Body of pancreas (tissue), 4 donors: ENCODE measurements at regions not wholly inside any gene's neighbourhood (a gene's known extent, or its start where the extent isn't known, plus 50 kb on each side); places are given as distances from the start of the nearest gene placed in this dataset.

Source experiments
- ATAC-seq: fragments of 150-250 bp; one replicate; pipeline ENCODE4 v1.9.1; 2016
- DNase-seq, 4 donors: peaks; one replicate each; pipeline ENCODE4 v3.0.0-alpha.2; 2019
- H3K27ac ChIP-seq, 4 donors: fragments of 200-600 bp; sonication (generic); 1 replicate in 3 of 4; 2 replicates in 1 of 4; pipeline versions ENCODE4 v1.5.1 to v1.6.1; 2016 to 2019; ENCODE audit warnings: mild to moderate bottlenecking in 1 of 4, mixed read lengths in 1 of 4, moderate library complexity in 1 of 4
- H3K27me3 ChIP-seq, 2 donors: fragments of 200-600 bp; sonication (generic); one replicate each; pipeline ENCODE4 v1.6.0; 2016; ENCODE audit warnings: mild to moderate bottlenecking in 1 of 2
- H3K36me3 ChIP-seq, 2 donors: fragments of 200-600 bp; sonication (generic); replicated peaks in 1 of 2; 2 replicates each; pipeline ENCODE4 v1.5.1; 2016; ENCODE audit warnings: low read depth in 2 of 2; ENCODE audit not compliant: insufficient read depth in 1 of 2
- H3K4me1 ChIP-seq: fragments of 200-600 bp; sonication (generic); one replicate; pipeline ENCODE4 v1.6.0; 2016
- H3K4me3 ChIP-seq, 2 donors: fragments of 200-600 bp; sonication (generic); 1 replicate in 1 of 2; 2 replicates in 1 of 2; pipeline ENCODE4 v1.5.1; 2016 to 2019
- H3K9me3 ChIP-seq, 3 donors: fragments of 200-600 bp; sonication (generic); 1 replicate in 2 of 3; 2 replicates in 1 of 3; pipeline ENCODE4 v1.5.1; 2016
- POLR2A ChIP-seq, 3 donors: fragments of 450-650 bp; IDR thresholded peaks; one replicate each; pipeline ENCODE4 v1.6.1; 2016; ENCODE audit warnings: antibody characterized with exemption in 3 of 3, mild to moderate bottlenecking in 2 of 3
- WGBS, 2 donors: methylation state at CpG; one replicate each; pipeline ENCODE4 v1.1.5; 2017; 5-methylcytosine and 5-hydroxymethylcytosine counted together
- intact Hi-C: fragments of 100-400 bp; cut with DNase I; formaldehyde crosslinking; loops from one replicate; pipeline ENCODE4 v1.15.1; 2023
- TF ChIP-seq, protein P1 (sequence below), 7 experiments: fragments of 450-650 bp in 4 of 7; fragments of 200-600 bp in 3 of 7; sonication (generic) in 3 of 7; IDR thresholded peaks; one replicate each; pipeline ENCODE4 v1.5.1; 2016 to 2019; ENCODE audit warnings: antibody characterized with exemption in 7 of 7

GRCh38 chr15:27702581-27702980 lies 396.5 kb downstream of the OCA2 start:
- 65 to 69% methylated on average over 4 of the region's 4 CpGs for WGBS, 2 donors
- no peak for ATAC-seq
- no peak for TF ChIP-seq POLR2A (IDR thresholded peaks at IDR 0.05)
- TF ChIP-seq, protein P1, sequence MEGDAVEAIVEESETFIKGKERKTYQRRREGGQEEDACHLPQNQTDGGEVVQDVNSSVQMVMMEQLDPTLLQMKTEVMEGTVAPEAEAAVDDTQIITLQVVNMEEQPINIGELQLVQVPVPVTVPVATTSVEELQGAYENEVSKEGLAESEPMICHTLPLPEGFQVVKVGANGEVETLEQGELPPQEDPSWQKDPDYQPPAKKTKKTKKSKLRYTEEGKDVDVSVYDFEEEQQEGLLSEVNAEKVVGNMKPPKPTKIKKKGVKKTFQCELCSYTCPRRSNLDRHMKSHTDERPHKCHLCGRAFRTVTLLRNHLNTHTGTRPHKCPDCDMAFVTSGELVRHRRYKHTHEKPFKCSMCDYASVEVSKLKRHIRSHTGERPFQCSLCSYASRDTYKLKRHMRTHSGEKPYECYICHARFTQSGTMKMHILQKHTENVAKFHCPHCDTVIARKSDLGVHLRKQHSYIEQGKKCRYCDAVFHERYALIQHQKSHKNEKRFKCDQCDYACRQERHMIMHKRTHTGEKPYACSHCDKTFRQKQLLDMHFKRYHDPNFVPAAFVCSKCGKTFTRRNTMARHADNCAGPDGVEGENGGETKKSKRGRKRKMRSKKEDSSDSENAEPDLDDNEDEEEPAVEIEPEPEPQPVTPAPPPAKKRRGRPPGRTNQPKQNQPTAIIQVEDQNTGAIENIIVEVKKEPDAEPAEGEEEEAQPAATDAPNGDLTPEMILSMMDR (IDR thresholded peaks at IDR 0.05), result no peak
- intact Hi-C loops, result no loop called here
- no peak for DNase-seq
- H3K9me3 ChIP-seq, result no peaks in the 10 kb centered on the region
- H3K36me3 ChIP-seq, result no peaks in the 10 kb centered on the region
- H3K4me1 ChIP-seq, result no peaks in the 10 kb centered on the region
- no peaks in the 10 kb centered on the region for H3K27me3 ChIP-seq
- no peak overlapping the region for H3K27ac ChIP-seq
- no peak overlapping the region for H3K4me3 ChIP-seq

DNA sequence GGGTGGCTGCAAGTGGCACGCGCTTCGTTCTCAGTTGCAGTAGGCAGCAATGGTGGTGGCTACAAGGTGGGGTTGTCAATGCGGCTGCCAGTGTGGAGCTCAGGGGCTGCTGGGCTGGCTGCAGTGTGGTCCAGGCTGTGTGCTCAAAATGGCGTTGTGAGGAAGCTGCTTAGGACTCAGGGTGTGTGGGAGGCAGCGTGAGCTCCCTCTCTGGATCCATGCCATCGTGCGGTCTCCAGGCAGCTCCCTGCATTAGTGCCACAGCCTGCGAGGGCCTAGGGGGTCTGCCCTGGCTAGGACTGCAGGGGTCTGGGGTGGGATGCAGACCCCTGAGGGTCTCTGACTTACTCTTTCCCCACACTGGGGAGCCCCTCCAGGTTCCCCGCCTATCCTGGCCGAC lies 397.2 kb downstream of the OCA2 start:
- Histone ChIP-seq H3K36me3 (no peaks in the 10 kb centered on the region), H3K4me3 (no peak overlapping the region), H3K27ac (no peak overlapping the region), H3K4me1 (no peaks in the 10 kb centered on the region), H3K27me3 (no peaks in the 10 kb centered on the region), H3K9me3 (no peaks in the 10 kb centered on the region)
- TF ChIP-seq, protein P1 (IDR thresholded peaks at IDR 0.05), result no peak
- TF ChIP-seq POLR2A (IDR thresholded peaks at IDR 0.05), result no peak
- ATAC-seq (no peak), DNase-seq (no peak)
- intact Hi-C loops, result no loop called here
- 66 to 80% methylated on average over 5 to 10 of the region's 11 CpGs for WGBS, 2 donors

DNA sequence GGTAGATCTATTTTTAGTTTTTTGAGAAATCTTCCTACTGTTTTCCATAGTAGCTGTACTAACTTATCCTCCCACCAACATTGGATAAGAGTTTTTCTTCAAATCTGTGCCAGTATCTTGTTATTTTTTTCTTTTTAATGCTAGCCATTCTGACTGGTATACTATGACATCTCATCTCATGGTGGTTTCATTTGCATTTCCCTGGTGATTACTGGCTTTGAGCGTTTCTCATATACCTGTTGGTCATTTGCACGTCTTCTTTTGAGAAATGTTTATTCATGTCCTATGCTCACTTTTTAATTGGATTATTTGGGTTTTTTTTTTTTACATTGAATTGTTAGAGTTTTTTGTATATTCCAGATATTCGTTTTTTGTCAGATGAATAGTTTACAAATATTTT lies 398.1 kb downstream of the OCA2 start:
- no peaks in the 10 kb centered on the region for H3K27me3 ChIP-seq
- no peaks in the 10 kb centered on the region for H3K9me3 ChIP-seq
- DNase-seq (no peak), ATAC-seq (no peak)
- H3K4me1 ChIP-seq, result no peaks in the 10 kb centered on the region
- H3K4me3 ChIP-seq, result no peak overlapping the region
- 56 to 61% methylated on average over 3 of the region's 3 CpGs for WGBS, 2 donors
- H3K36me3 ChIP-seq, result no peaks in the 10 kb centered on the region
- intact Hi-C loops, result no loop called here
- no peak overlapping the region for H3K27ac ChIP-seq
- TF ChIP-seq, protein P1 (IDR thresholded peaks at IDR 0.05), result no peak
- TF ChIP-seq POLR2A (IDR thresholded peaks at IDR 0.05), result no peak

DNA sequence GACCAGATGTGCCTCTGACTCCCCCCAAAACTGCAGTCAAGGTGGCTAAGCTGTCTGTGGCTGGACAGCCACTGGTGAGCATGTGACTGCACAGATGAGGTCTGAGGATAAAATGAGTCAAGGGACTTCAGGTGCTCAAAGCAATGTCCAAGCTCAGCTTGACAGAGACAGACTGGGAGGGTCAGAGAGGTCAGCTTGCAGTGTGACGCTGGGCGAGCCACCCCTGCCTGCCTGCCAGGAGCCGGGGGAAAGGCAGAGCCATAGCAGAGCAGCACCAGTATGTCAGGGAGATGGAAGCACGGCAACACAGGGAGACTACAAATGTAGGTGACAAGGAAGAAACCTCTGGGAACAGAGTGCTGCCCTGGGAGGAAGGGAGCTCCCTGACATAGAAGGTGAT lies 399.4 kb downstream of the OCA2 start:
- Histone ChIP-seq H3K4me3 (no peak overlapping the region), H3K27ac (no peak overlapping the region), H3K36me3 (no peaks in the 10 kb centered on the region), H3K4me1 (no peaks in the 10 kb centered on the region), H3K27me3 (no peaks in the 10 kb centered on the region), H3K9me3 (no peaks in the 10 kb centered on the region)
- ATAC-seq (no peak), DNase-seq (no peak)
- WGBS, 2 donors, result 20 to 42% methylated on average over 4 of the region's 4 CpGs
- TF ChIP-seq, protein P1 (IDR thresholded peaks at IDR 0.05), result no peak
- no peak for TF ChIP-seq POLR2A (IDR thresholded peaks at IDR 0.05)
- intact Hi-C loops, result no loop called here

GRCh38 chr15:27696530-27696929 lies 402.6 kb downstream of the OCA2 start:
- intact Hi-C loops, result no loop called here
- DNase-seq, result no peak

More at GRCh38 chr15:27696530-27696929, 402.6 kb downstream of the OCA2 start:
- H3K27ac ChIP-seq, result no peak overlapping the region
- no peaks in the 10 kb centered on the region for H3K36me3 ChIP-seq
- WGBS, 2 donors, result 45 to 66% methylated on average over 4 of the region's 4 CpGs
- no peak overlapping the region for H3K4me3 ChIP-seq
- H3K27me3 ChIP-seq, result no peaks in the 10 kb centered on the region
- ATAC-seq, result no peak
- TF ChIP-seq, protein P1 (IDR thresholded peaks at IDR 0.05), result no peak
- no peak for TF ChIP-seq POLR2A (IDR thresholded peaks at IDR 0.05)
- H3K4me1 ChIP-seq, result no peaks in the 10 kb centered on the region
- H3K9me3 ChIP-seq, result no peaks in the 10 kb centered on the region
